HUES6 (cell line): ENCODE measurements at regions not wholly inside any gene's neighbourhood (a gene's known extent, or its start where the extent isn't known, plus 50 kb on each side); places are given as distances from the start of the nearest gene placed in this dataset.
"Not testable (repeated sequence)": the region's sequence is repeated elsewhere in the genome, so short reads cannot be mapped to it uniquely, and the experiment has no call there.

Source experiments
- H3K27ac ChIP-seq: 2 replicates; pipeline ENCODE4 v1.7.0; 2013; ENCODE audit warnings: low read depth, mild to moderate bottlenecking, low read length, inconsistent platforms
- H3K27me3 ChIP-seq: 2 replicates; pipeline ENCODE4 v1.6.1; 2013; ENCODE audit warnings: low read length; ENCODE audit not compliant: control insufficient read depth, insufficient read depth
- H3K36me3 ChIP-seq: 2 replicates; pipeline ENCODE4 v1.6.1; 2013; ENCODE audit warnings: low read length; ENCODE audit not compliant: control insufficient read depth, insufficient read depth
- H3K4me1 ChIP-seq: 2 replicates; pipeline ENCODE4 v1.6.1; 2013; ENCODE audit warnings: low read length; ENCODE audit not compliant: control insufficient read depth, insufficient read depth
- H3K4me3 ChIP-seq: 2 replicates; pipeline ENCODE4 v1.5.1; 2013; ENCODE audit warnings: low read depth, low read length
- H3K9ac ChIP-seq: one replicate; pipeline ENCODE4 v1.6.1; 2013; ENCODE audit warnings: mild to moderate bottlenecking, low read length
- H3K9me3 ChIP-seq: 2 replicates; pipeline ENCODE4 v1.6.1; 2013; ENCODE audit warnings: low read depth, low read length; ENCODE audit not compliant: control insufficient read depth, insufficient read depth

DNA sequence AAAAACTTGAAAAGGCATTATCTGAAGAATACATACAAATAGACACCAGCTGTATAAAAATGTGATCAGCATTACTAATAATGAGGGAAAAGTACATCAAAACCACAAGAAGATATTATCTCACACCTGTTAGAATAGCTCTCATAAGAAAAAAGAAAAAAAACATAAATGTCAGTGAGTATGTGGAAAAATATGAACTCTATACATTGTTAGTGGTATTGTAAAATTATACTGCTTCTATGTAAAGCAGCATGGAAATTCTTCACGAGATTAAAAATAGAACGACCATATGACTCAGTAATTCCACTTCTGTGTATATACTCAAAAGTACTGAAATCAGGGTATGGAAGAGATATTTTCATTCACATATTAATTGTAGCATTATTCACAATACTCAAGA, 1146.4 kb downstream of the SLITRK5 start:
- no peak overlapping the region for H3K9ac ChIP-seq
- no peaks in the 10 kb centered on the region for H3K27me3 ChIP-seq
- no peak overlapping the region for H3K27ac ChIP-seq
- no peaks in the 10 kb centered on the region for H3K9me3 ChIP-seq
- H3K4me3 ChIP-seq = no peak overlapping the region
- no peaks in the 10 kb centered on the region for H3K4me1 ChIP-seq
- H3K36me3 ChIP-seq = no peaks in the 10 kb centered on the region

DNA sequence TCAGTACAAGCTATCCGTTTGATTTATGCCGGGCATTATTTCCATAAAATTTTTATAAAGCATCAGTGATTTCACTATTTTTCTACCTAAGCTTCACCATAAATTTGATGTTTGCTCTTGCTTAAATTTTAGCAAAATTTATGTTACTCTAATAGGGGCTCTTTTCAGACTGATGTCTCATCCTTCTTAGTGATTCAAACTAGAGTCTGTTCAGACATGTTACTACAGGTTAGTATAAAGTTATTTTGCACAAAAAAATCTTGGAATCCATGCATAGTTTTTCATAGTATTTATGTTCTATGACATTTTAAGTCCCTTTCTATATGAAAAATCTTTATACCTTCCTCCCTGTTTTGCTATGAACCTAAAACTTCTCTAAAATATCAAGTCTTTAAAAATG, 1151.9 kb downstream of the SLITRK5 start:
- Histone ChIP-seq H3K9me3 (no peaks in the 10 kb centered on the region), H3K9ac (no peak overlapping the region), H3K4me1 (no peaks in the 10 kb centered on the region), H3K4me3 (no peak overlapping the region), H3K27me3 (no peaks in the 10 kb centered on the region), H3K27ac (no peak overlapping the region), H3K36me3 (no peaks in the 10 kb centered on the region)

DNA sequence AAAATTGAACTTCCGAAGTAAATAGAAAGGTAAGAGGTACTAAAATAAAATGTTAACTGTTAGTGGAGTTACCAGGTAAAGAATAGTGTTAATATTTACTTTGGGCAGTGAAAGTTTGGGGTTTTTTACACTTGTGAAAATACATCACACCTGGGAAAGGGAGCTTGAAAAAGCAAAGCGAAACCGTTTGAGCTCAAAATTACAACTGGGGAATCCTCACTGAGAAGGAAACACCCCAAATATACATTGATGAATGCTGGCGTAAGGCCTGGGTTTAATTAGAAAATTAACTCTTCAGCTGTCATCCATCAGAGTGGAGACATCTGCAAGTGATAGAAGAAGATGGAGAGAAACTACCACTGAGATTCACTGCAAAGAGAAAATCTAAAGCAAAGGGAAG, 1153.0 kb downstream of the SLITRK5 start:
- Histone ChIP-seq H3K4me1 (no peaks in the 10 kb centered on the region), H3K36me3 (no peaks in the 10 kb centered on the region), H3K9me3 (no peaks in the 10 kb centered on the region), H3K27me3 (no peaks in the 10 kb centered on the region), H3K4me3 (no peak overlapping the region), H3K27ac (no peak overlapping the region), H3K9ac (no peak overlapping the region)

DNA sequence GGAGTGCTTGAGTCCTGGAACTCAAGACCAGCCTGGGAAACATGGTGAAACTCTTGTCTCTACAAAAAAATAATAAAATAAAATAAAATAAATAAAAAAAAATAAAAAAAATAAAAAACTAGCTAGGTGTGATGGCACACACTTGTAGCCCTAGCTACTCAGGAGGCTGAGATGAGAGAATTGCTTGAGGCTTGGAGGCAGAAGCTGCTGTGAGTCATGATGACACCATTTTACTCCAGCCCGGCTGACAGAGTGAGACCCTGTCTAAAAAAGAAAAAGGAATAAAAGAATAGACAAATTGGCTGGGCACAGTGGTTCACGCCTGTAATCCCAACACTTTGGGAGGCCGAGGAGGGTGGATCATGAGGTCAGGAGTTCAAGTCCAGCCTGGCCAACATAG, 1168.9 kb downstream of the SLITRK5 start:
- Histone ChIP-seq H3K9me3 (no peaks in the 10 kb centered on the region), H3K9ac (no peak overlapping the region), H3K27me3 (no peaks in the 10 kb centered on the region), H3K4me3 (no peak overlapping the region), H3K36me3 (no peaks in the 10 kb centered on the region), H3K27ac (no peak overlapping the region), H3K4me1 (no peaks in the 10 kb centered on the region)

DNA sequence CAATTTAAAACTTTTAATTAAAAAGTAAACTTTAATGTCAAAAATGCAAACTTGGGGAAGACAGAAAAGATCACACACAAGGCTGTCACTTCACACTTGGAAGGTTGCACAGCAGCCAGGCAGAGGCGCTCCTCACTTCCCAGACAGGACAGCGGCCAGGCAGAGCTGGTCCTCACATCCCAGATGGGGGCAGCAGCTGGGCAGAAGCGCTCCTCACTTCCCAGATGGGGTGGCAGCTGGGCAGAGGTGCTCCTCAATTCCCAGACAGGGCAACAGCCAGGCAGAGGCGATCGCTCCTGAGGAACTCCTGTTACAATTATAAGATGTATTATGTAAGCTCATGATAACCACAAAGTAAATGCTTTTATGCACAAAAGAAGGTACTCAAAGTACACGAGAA, 1181.1 kb downstream of the SLITRK5 start:
- not testable (repeated sequence) for H3K27ac ChIP-seq, H3K9ac ChIP-seq, H3K4me3 ChIP-seq, H3K27me3 ChIP-seq, H3K36me3 ChIP-seq, H3K4me1 ChIP-seq, H3K9me3 ChIP-seq

DNA sequence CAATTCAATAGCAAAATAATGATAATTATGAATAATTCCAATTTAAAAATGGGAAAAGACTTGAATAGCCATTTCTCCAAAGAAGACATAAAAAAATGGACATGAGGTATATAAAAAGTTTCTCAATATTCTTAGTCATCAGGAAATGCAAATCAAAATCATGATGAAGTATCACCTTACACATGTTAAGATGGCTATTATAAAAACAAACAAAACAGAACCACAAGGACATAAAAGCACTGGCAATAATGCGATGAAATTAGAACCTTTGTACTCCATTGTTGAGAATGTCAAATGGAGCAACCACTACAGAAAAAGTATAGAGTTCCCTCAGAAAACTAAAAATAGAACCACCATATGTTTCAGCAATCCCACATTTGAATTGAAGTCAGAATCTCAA, 1186.1 kb downstream of the SLITRK5 start:
- Histone ChIP-seq H3K27me3 (no peaks in the 10 kb centered on the region), H3K27ac (no peak overlapping the region), H3K4me3 (no peak overlapping the region), H3K4me1 (no peaks in the 10 kb centered on the region), H3K9me3 (peaks cover 8% of the 10 kb centered on the region), H3K36me3 (no peaks in the 10 kb centered on the region), H3K9ac (no peak overlapping the region)

DNA sequence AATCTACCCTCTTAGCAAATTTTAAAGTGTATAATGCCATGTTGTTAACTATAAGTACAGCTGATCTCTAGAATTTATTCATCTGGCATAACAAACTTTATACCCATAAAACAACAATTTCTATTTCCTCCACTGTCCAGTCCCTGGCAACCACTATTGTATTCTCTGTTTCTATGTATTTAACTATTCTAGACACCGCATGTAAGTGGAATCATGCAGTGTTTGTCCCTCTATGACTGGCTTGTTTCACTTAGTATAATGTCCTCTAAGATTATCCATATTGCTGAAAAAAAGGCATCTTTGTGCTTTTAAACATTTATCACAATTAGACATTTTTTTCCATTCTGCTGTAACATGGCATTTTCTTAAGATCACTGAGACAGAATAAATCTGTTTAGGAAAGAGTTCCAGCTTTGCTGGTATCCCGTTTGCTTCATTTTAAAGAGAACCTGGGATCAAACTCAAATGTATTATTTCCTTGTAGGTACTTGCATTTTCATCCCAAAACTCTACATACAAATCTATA, 1191.0 kb downstream of the SLITRK5 start:
- Histone ChIP-seq H3K9ac (no peak overlapping the region), H3K36me3 (no peaks in the 10 kb centered on the region), H3K27ac (no peak overlapping the region), H3K4me1 (no peaks in the 10 kb centered on the region), H3K4me3 (no peak overlapping the region), H3K27me3 (no peaks in the 10 kb centered on the region), H3K9me3 (no peaks in the 10 kb centered on the region)

DNA sequence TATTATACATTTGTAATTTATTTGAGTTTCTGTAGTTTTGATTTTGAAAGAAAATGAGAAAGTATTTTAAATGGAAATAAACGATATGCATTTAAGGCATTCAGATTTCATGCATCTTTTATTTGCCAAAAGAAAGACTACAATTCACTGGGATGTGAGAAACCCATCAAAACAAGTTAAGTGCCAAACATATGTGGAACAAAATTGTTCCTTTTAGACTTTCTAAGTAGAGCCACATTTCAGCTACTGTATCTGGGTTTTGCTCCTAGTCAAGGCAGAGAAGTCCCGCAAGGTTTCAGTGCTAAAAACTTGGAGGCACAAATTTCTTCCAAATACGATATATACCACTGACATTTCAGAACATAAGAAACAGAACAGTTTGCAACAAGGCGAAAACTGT, 1191.9 kb downstream of the SLITRK5 start:
- Histone ChIP-seq H3K36me3 (no peaks in the 10 kb centered on the region), H3K4me3 (no peak overlapping the region), H3K9me3 (no peaks in the 10 kb centered on the region), H3K4me1 (no peaks in the 10 kb centered on the region), H3K27ac (no peak overlapping the region), H3K27me3 (no peaks in the 10 kb centered on the region), H3K9ac (no peak overlapping the region)

DNA sequence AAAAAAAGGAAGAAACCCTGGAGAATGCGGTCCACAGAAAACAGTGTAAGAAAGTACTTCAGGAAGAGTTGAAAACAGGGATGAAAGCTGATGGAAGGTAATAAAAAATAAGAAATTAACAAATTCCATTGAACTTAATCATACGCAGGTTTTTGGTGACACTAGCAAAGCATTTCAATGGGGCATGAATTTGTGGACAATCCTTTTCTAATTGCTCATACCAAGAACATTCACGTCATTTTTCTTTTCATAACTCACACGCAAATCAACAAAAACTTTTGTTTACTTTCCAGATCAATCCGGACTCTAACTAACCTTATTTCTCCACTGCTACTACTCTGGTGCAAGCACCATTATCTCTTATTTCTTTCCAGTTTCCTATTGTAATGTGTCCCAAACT, 1195.0 kb downstream of the SLITRK5 start:
- Histone ChIP-seq H3K27me3 (no peaks in the 10 kb centered on the region), H3K9ac (no peak overlapping the region), H3K9me3 (no peaks in the 10 kb centered on the region), H3K36me3 (no peaks in the 10 kb centered on the region), H3K4me1 (no peaks in the 10 kb centered on the region), H3K4me3 (no peak overlapping the region), H3K27ac (no peak overlapping the region)

DNA sequence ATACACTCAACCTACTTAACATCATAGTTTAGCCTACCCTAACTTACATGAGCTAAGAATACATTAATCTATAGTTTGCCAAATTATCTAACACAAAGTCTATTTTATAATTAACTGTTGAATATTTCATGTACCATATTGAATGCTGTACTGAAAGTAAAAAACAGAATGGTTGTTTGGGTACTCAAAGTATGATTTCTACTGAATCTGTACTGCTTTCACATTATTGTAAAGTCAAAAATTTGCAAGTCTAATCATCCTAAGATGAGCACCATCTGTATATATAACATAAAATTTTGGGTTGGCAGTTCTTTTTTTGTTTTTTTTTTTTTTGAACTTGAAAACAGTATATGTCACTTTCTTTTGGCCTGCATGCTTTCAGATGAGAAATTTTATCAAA, 1212.6 kb downstream of the SLITRK5 start:
- Histone ChIP-seq H3K4me3 (no peak overlapping the region), H3K27me3 (no peaks in the 10 kb centered on the region), H3K36me3 (no peaks in the 10 kb centered on the region), H3K9ac (no peak overlapping the region), H3K9me3 (no peaks in the 10 kb centered on the region), H3K4me1 (no peaks in the 10 kb centered on the region), H3K27ac (no peak overlapping the region)

DNA sequence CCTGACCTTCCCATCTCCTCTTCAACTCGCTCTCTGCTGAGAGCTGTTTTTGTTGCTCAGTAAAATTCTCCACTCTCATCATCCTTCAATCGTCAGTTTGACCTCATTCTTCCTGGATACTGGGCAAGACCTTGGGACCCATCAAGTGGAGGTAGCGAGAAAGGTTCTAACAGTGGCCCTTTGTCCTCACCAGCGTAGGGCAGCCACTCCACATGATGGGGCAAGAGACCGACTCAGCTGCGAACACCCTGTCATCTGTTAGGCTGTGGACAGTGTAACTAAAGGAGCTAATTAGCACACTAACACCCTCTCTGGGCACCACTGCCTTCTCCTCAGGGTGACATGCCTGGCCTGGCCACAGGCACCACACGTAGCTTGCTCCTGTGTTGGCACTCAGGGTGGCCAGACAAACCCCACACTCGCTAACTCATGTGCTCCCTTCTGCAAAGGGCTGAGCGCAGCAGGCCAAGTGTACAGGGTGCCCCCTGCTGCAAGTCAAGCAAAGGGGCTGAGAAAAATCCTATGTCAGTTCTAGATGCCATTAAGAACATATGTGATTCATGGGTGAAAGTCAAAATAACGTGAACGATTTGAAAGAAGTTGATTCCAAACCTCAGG, 1216.0 kb downstream of the SLITRK5 start:
- Histone ChIP-seq H3K4me1 (no peaks in the 10 kb centered on the region), H3K9me3 (no peaks in the 10 kb centered on the region), H3K27ac (no peak overlapping the region), H3K27me3 (no peaks in the 10 kb centered on the region), H3K9ac (no peak overlapping the region), H3K4me3 (no peak overlapping the region), H3K36me3 (no peaks in the 10 kb centered on the region)
